ENCODE measurements at regions not wholly inside any gene's neighbourhood (a gene's known extent, or its start where the extent isn't known, plus 50 kb on each side); places are given as distances from the start of the nearest gene placed in this dataset.

GRCh38 chr4:12879496-12879895 lies 604.6 kb downstream of the RAB28 start:
- no peak overlapping the region for H3K4me3 ChIP-seq (ENCODE audit: insufficient read length, low read depth)
- no peaks in the 10 kb centered on the region for H3K4me1 ChIP-seq (ENCODE audit: insufficient read depth, insufficient read length)
- H3K36me3 ChIP-seq (ENCODE audit: insufficient read depth, insufficient read length, low read length): no peaks in the 10 kb centered on the region
- TF ChIP-seq YY1 (IDR thresholded peaks at IDR 0.05; ENCODE audit: insufficient read depth, insufficient read length) (no peak), ZNF274 (IDR thresholded peaks at IDR 0.05; ENCODE audit: low read depth, low read length) (no peak), SUZ12 (IDR thresholded peaks at IDR 0.05; ENCODE audit: extremely low read depth, insufficient read depth, insufficient read length) (no peak)
- H3K9ac ChIP-seq (ENCODE audit: insufficient read length, low read depth): no peak overlapping the region
- no peaks in the 10 kb centered on the region for H3K9me3 ChIP-seq (ENCODE audit: insufficient read depth, low read length)
- no peaks in the 10 kb centered on the region for H3K27me3 ChIP-seq (ENCODE audit: insufficient read depth, insufficient read length)
- no peak for DNase-seq (ENCODE audit: low read depth, low spot score)

GRCh38 chr4:12875640-12876243 lies 608.4 kb downstream of the RAB28 start:
- TF ChIP-seq YY1 (IDR thresholded peaks at IDR 0.05; ENCODE audit: insufficient read depth, insufficient read length) (no peak), SUZ12 (IDR thresholded peaks at IDR 0.05; ENCODE audit: extremely low read depth, insufficient read depth, insufficient read length) (no peak), ZNF274 (IDR thresholded peaks at IDR 0.05; ENCODE audit: low read depth, low read length) (no peak)
- Histone ChIP-seq H3K4me3 (ENCODE audit: insufficient read length, low read depth) (no peak overlapping the region), H3K9ac (ENCODE audit: insufficient read length, low read depth) (no peak overlapping the region), H3K27me3 (ENCODE audit: insufficient read depth, insufficient read length) (no peaks in the 10 kb centered on the region), H3K9me3 (ENCODE audit: insufficient read depth, low read length) (no peaks in the 10 kb centered on the region), H3K4me1 (ENCODE audit: insufficient read depth, insufficient read length) (no peaks in the 10 kb centered on the region), H3K36me3 (ENCODE audit: insufficient read depth, insufficient read length, low read length) (no peaks in the 10 kb centered on the region)
- no peak for DNase-seq (ENCODE audit: low read depth, low spot score)

GRCh38 chr4:12873351-12873750 lies 610.8 kb downstream of the RAB28 start:
- Histone ChIP-seq H3K4me1 (ENCODE audit: insufficient read depth, insufficient read length) (no peaks in the 10 kb centered on the region), H3K4me3 (ENCODE audit: insufficient read length, low read depth) (no peak overlapping the region), H3K9ac (ENCODE audit: insufficient read length, low read depth) (no peak overlapping the region), H3K9me3 (ENCODE audit: insufficient read depth, low read length) (peaks cover 7% of the 10 kb centered on the region), H3K27me3 (ENCODE audit: insufficient read depth, insufficient read length) (no peaks in the 10 kb centered on the region), H3K36me3 (ENCODE audit: insufficient read depth, insufficient read length, low read length) (no peaks in the 10 kb centered on the region)
- TF ChIP-seq YY1 (IDR thresholded peaks at IDR 0.05; ENCODE audit: insufficient read depth, insufficient read length) (no peak), SUZ12 (IDR thresholded peaks at IDR 0.05; ENCODE audit: extremely low read depth, insufficient read depth, insufficient read length) (no peak), ZNF274 (IDR thresholded peaks at IDR 0.05; ENCODE audit: low read depth, low read length) (no peak)
- no peak for DNase-seq (ENCODE audit: low read depth, low spot score)

GRCh38 chr4:12861422-12861821 lies 622.7 kb downstream of the RAB28 start:
- Histone ChIP-seq H3K9me3 (ENCODE audit: insufficient read depth, low read length) (no peaks in the 10 kb centered on the region), H3K9ac (ENCODE audit: insufficient read length, low read depth) (no peak overlapping the region), H3K4me1 (ENCODE audit: insufficient read depth, insufficient read length) (no peaks in the 10 kb centered on the region), H3K27me3 (ENCODE audit: insufficient read depth, insufficient read length) (no peaks in the 10 kb centered on the region), H3K36me3 (ENCODE audit: insufficient read depth, insufficient read length, low read length) (no peaks in the 10 kb centered on the region), H3K4me3 (ENCODE audit: insufficient read length, low read depth) (no peak overlapping the region)
- no peak for TF ChIP-seq YY1 (IDR thresholded peaks at IDR 0.05; ENCODE audit: insufficient read depth, insufficient read length)
- no peak for DNase-seq (ENCODE audit: low read depth, low spot score)

DNA sequence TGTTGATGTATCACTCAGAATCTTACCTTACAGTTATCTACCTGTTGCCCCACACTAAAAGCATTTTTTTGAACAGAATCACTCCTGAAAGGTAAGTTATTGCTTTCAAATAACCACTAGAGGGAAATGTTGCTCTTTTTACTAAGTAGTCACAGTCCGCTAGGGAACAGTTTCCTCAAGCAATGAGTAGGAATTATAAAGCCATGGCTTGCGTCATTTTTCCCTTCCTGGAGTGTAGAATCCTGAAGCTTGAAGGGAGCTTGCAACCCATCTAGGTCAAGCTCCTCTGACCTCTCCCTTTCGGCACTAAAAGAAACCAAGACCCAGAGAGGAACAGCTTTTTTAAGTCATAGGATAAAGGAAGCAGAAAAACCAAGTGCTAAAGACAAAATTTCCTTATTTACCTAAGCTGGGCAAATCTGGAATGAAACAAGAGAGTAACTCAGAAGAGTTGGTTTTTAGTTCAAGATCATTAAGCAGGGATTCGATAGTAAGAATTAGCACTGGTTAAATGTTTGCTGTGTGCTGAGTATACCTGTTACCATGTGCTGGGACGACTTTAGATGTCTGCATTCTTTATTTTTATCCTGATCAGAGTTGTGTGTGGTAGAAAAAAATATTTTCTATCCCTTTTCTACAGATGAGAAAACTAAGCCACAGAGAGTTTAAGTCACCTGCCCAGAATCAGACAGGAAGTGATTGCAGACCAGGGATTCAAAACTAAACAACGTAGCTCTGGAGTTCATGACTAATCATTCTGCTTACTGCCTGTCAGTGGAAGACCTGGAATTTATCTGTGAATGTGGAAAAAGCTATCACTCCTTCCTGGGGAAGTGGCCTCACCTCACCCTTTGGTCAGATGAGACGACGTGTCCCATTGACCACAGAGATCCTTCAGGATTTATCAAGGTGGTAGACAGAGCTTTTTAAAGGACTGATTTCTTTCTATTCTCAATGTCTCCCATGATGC lies 631.5 kb downstream of the RAB28 start:
- Histone ChIP-seq H3K9me3 (ENCODE audit: insufficient read depth, low read length) (no peaks in the 10 kb centered on the region), H3K4me1 (ENCODE audit: insufficient read depth, insufficient read length) (no peaks in the 10 kb centered on the region), H3K4me3 (ENCODE audit: insufficient read length, low read depth) (no peak overlapping the region), H3K27me3 (ENCODE audit: insufficient read depth, insufficient read length) (no peaks in the 10 kb centered on the region), H3K36me3 (ENCODE audit: insufficient read depth, insufficient read length, low read length) (no peaks in the 10 kb centered on the region), H3K9ac (ENCODE audit: insufficient read length, low read depth) (no peak overlapping the region)
- TF ChIP-seq YY1 (IDR thresholded peaks at IDR 0.05; ENCODE audit: insufficient read depth, insufficient read length): no peak
- TF ChIP-seq SUZ12 (IDR thresholded peaks at IDR 0.05; ENCODE audit: extremely low read depth, insufficient read depth, insufficient read length): no peak
- TF ChIP-seq ZNF274 (IDR thresholded peaks at IDR 0.05; ENCODE audit: low read depth, low read length): no peak
- DNase-seq (ENCODE audit: low read depth, low spot score): peak; percentile 51

- Histone ChIP-seq H3K4me3 (ENCODE audit: insufficient read length, low read depth) (no peak overlapping the region), H3K9me3 (ENCODE audit: insufficient read depth, low read length) (no peaks in the 10 kb centered on the region), H3K9ac (ENCODE audit: insufficient read length, low read depth) (no peak overlapping the region), H3K27me3 (ENCODE audit: insufficient read depth, insufficient read length) (no peaks in the 10 kb centered on the region), H3K36me3 (ENCODE audit: insufficient read depth, insufficient read length, low read length) (no peaks in the 10 kb centered on the region), H3K4me1 (ENCODE audit: insufficient read depth, insufficient read length) (no peaks in the 10 kb centered on the region)
- DNase-seq (ENCODE audit: low read depth, low spot score): no peak
- TF ChIP-seq YY1 (IDR thresholded peaks at IDR 0.05; ENCODE audit: insufficient read depth, insufficient read length) (no peak), ZNF274 (IDR thresholded peaks at IDR 0.05; ENCODE audit: low read depth, low read length) (no peak)
Observed at GRCh38 chr4:12846368-12846767, 637.8 kb downstream of the RAB28 start.

- H3K9ac ChIP-seq (ENCODE audit: insufficient read length, low read depth): no peak overlapping the region
- no peaks in the 10 kb centered on the region for H3K36me3 ChIP-seq (ENCODE audit: insufficient read depth, insufficient read length, low read length)
- H3K27me3 ChIP-seq (ENCODE audit: insufficient read depth, insufficient read length): no peaks in the 10 kb centered on the region
- H3K4me1 ChIP-seq (ENCODE audit: insufficient read depth, insufficient read length): no peaks in the 10 kb centered on the region
- H3K4me3 ChIP-seq (ENCODE audit: insufficient read length, low read depth): no peak overlapping the region
- DNase-seq (ENCODE audit: low read depth, low spot score): no peak
- TF ChIP-seq ZNF274 (IDR thresholded peaks at IDR 0.05; ENCODE audit: low read depth, low read length) (no peak), YY1 (IDR thresholded peaks at IDR 0.05; ENCODE audit: insufficient read depth, insufficient read length) (no peak), SUZ12 (IDR thresholded peaks at IDR 0.05; ENCODE audit: extremely low read depth, insufficient read depth, insufficient read length) (no peak)
- H3K9me3 ChIP-seq (ENCODE audit: insufficient read depth, low read length): no peaks in the 10 kb centered on the region
Observed at GRCh38 chr4:12844141-12844540, 640.0 kb downstream of the RAB28 start.

All from NT2/D1 (cell line).